C4-2B (cell line): ENCODE measurements at regions not wholly inside any gene's neighbourhood (a gene's known extent, or its start where the extent isn't known, plus 50 kb on each side); places are given as distances from the start of the nearest gene placed in this dataset.

Experiments
- ZFX ChIP-seq: fragments of 450-650 bp; IDR thresholded peaks from 2 replicates; pipeline ENCODE4 v1.6.1; 2017
- TF ChIP-seq, protein P1 (sequence below): fragments of 450-650 bp; conservative IDR thresholded peaks from 2 replicates; pipeline ENCODE4 v1.5.1; 2017; ENCODE audit warnings: mild to moderate bottlenecking

DNA sequence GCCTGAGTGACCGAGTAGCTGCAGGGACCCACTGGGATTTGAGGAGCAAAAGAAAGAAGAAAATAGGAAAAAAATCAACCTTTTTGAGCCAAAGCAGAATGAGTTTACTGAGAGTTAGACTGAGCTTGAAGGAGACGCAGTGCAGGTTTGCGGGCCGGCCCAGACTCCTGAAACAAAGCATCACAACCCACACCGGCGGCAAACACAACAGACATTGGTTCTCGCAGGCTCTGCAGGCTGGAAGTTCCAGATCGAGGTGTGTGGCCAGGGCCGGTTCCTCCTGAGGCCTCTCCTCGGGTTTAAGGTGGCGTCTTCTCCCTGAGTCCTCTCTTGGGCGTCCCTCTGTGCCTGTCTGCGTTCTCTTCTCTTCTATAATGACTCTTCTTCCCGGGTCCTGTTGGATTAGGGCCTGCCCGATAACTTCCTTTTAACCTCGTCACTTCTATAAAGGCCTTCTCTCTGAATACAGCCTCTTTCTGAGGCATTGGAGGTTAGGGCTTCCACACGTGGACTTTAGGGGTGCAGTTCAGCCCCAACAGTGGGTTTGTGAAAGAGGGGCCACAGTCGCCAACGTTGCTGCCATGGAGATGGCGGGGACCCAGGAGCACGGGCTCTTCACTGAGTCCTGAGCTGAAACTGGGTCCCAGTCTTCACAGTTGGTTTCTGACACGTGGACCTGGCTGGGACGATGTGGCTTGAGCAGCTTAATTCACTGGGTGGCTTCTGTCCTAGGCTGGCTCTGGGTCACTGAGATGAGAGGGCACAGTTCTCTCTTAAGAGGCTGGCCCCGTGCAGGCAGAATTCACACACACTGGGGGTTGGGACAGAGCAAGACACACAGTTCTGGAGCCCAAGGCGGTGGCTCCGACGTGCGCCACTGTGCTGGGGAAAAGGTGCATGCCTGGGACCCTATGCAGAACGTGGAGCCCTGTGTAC is 1047.7 kb downstream of the BRD1 start:
- TF ChIP-seq, protein P1, sequence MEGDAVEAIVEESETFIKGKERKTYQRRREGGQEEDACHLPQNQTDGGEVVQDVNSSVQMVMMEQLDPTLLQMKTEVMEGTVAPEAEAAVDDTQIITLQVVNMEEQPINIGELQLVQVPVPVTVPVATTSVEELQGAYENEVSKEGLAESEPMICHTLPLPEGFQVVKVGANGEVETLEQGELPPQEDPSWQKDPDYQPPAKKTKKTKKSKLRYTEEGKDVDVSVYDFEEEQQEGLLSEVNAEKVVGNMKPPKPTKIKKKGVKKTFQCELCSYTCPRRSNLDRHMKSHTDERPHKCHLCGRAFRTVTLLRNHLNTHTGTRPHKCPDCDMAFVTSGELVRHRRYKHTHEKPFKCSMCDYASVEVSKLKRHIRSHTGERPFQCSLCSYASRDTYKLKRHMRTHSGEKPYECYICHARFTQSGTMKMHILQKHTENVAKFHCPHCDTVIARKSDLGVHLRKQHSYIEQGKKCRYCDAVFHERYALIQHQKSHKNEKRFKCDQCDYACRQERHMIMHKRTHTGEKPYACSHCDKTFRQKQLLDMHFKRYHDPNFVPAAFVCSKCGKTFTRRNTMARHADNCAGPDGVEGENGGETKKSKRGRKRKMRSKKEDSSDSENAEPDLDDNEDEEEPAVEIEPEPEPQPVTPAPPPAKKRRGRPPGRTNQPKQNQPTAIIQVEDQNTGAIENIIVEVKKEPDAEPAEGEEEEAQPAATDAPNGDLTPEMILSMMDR, result no peak
- TF ChIP-seq ZFX, result no peak
